ENCODE measurements at regions not wholly inside any gene's neighbourhood (a gene's known extent, or its start where the extent isn't known, plus 50 kb on each side); places are given as distances from the start of the nearest gene placed in this dataset.

GRCh38 chr3:30201715-30202114 is 404.7 kb upstream of the TGFBR2 start:
- DNase-seq (ENCODE audit: low read depth in 4 of 4, low spot score in 3 of 4) = no peak

GRCh38 chr3:30203301-30203700 is 403.1 kb upstream of the TGFBR2 start:
- DNase-seq (ENCODE audit: low read depth in 4 of 4, low spot score in 3 of 4) = no peak

- DNase-seq (ENCODE audit: low read depth in 4 of 4, low spot score in 3 of 4) = no peak
Observed at GRCh38 chr3:30204126-30204525, 402.3 kb upstream of the TGFBR2 start.

- DNase-seq (ENCODE audit: low read depth in 4 of 4, low spot score in 3 of 4) = no peak
Observed at GRCh38 chr3:30206051-30206450, 400.4 kb upstream of the TGFBR2 start.

- no peak for DNase-seq (ENCODE audit: low read depth in 4 of 4, low spot score in 3 of 4)
Observed at GRCh38 chr3:30221619-30222018, 384.8 kb upstream of the TGFBR2 start.

GRCh38 chr3:30222441-30222840 is 384.0 kb upstream of the TGFBR2 start:
- no peak for DNase-seq (ENCODE audit: low read depth in 4 of 4, low spot score in 3 of 4)

- DNase-seq (ENCODE audit: low read depth in 4 of 4, low spot score in 3 of 4) = no peak
Observed at GRCh38 chr3:30225021-30225420, 381.4 kb upstream of the TGFBR2 start.

GRCh38 chr3:30226601-30227151 is 379.7 kb upstream of the TGFBR2 start:
- DNase-seq (ENCODE audit: low read depth in 4 of 4, low spot score in 3 of 4) = no peak

GRCh38 chr3:30227571-30228301 is 378.7 kb upstream of the TGFBR2 start:
- DNase-seq (ENCODE audit: low read depth in 4 of 4, low spot score in 3 of 4) = no peak

- no peak for DNase-seq (ENCODE audit: low read depth in 4 of 4, low spot score in 3 of 4)
Observed at GRCh38 chr3:30228302-30228631, 378.1 kb upstream of the TGFBR2 start.

GRCh38 chr3:30231277-30232141 is 374.9 kb upstream of the TGFBR2 start:
- no peak for DNase-seq (ENCODE audit: low read depth in 4 of 4, low spot score in 3 of 4)

GRCh38 chr3:30232142-30232541 is 374.3 kb upstream of the TGFBR2 start:
- no peak for DNase-seq (ENCODE audit: low read depth in 4 of 4, low spot score in 3 of 4)

- DNase-seq (ENCODE audit: low read depth in 4 of 4, low spot score in 3 of 4) = no peak
Observed at GRCh38 chr3:30233913-30234646, 372.3 kb upstream of the TGFBR2 start.

- no peak for DNase-seq (ENCODE audit: low read depth in 4 of 4, low spot score in 3 of 4)
Observed at GRCh38 chr3:30236011-30236410, 370.4 kb upstream of the TGFBR2 start.

- DNase-seq (ENCODE audit: low read depth in 4 of 4, low spot score in 3 of 4) = no peak
Observed at GRCh38 chr3:30241721-30242120, 364.7 kb upstream of the TGFBR2 start.

GRCh38 chr3:30245858-30246622 is 360.4 kb upstream of the TGFBR2 start:
- DNase-seq (ENCODE audit: low read depth in 4 of 4, low spot score in 3 of 4) = no peak

GRCh38 chr3:30248423-30248822 is 358.0 kb upstream of the TGFBR2 start:
- no peak for DNase-seq (ENCODE audit: low read depth in 4 of 4, low spot score in 3 of 4)

- DNase-seq (ENCODE audit: low read depth in 4 of 4, low spot score in 3 of 4) = no peak
Observed at GRCh38 chr3:30252474-30252873, 353.9 kb upstream of the TGFBR2 start.

- DNase-seq (ENCODE audit: low read depth in 4 of 4, low spot score in 3 of 4) = no peak
Observed at GRCh38 chr3:30253832-30254231, 352.6 kb upstream of the TGFBR2 start.

GRCh38 chr3:30256474-30256873 is 349.9 kb upstream of the TGFBR2 start:
- DNase-seq (ENCODE audit: low read depth in 4 of 4, low spot score in 3 of 4) = no peak
